Activated CD8-positive, alpha-beta T cell treated with anti-CD3 and anti-CD28 coated beads for 36 hours (primary cell): ENCODE measurements at regions not wholly inside any gene's neighbourhood (a gene's known extent, or its start where the extent isn't known, plus 50 kb on each side); places are given as distances from the start of the nearest gene placed in this dataset.

Experiments used
- ATAC-seq: fragments of 200-7000 bp; cut with Tn5 transposase; one replicate; pipeline ENCODE4 v1.10.0; 2021; ENCODE audit warnings: mild to moderate bottlenecking, moderate library complexity
- CTCF ChIA-PET: fragments of 350-600 bp; sonication (Branson Sonifier 250); formaldehyde crosslinking; loops from one replicate; lab custom pipeline; 2021; ENCODE audit warnings: antibody characterized with exemption; lab: Charles Lee
- POLR2A ChIA-PET: fragments of 350-600 bp; sonication (Branson Sonifier 250); formaldehyde crosslinking; loops from one replicate; lab custom pipeline; 2021; ENCODE audit warnings: antibody characterized with exemption; lab: Charles Lee
- DNase-seq: peaks from one replicate; pipeline ENCODE4 v3.0.0-alpha.2; 2020
- H3K27ac Mint-ChIP-seq: one replicate; pipeline ENCODE4 v1.8.0; 2021; ENCODE audit warnings: mild to moderate bottlenecking, mixed read lengths
- H3K27me3 Mint-ChIP-seq: one replicate; pipeline ENCODE4 v1.8.0; 2021; ENCODE audit warnings: mixed read lengths
- H3K36me3 Mint-ChIP-seq: one replicate; pipeline ENCODE4 v1.8.0; 2021; ENCODE audit warnings: low read depth, mixed read lengths
- H3K4me1 Mint-ChIP-seq: one replicate; pipeline ENCODE4 v1.8.0; 2021; ENCODE audit warnings: low read depth, mixed read lengths
- H3K4me3 Mint-ChIP-seq: one replicate; pipeline ENCODE4 v1.8.0; 2021; ENCODE audit warnings: mild to moderate bottlenecking, moderate library complexity, mixed read lengths
- H3K9me3 Mint-ChIP-seq: one replicate; pipeline ENCODE4 v1.8.0; 2021; ENCODE audit warnings: mixed read lengths
- intact Hi-C: fragments of 100-400 bp; cut with micrococcal nuclease; formaldehyde crosslinking; loops from one replicate; pipeline ENCODE4 v1.10.0; 2022
- TF ChIP-seq, protein P1 (sequence below): fragments of 200-600 bp; IDR thresholded peaks from one replicate; pipeline ENCODE4 v1.8.0; 2022; ENCODE audit warnings: antibody characterized with exemption, mild to moderate bottlenecking

DNA sequence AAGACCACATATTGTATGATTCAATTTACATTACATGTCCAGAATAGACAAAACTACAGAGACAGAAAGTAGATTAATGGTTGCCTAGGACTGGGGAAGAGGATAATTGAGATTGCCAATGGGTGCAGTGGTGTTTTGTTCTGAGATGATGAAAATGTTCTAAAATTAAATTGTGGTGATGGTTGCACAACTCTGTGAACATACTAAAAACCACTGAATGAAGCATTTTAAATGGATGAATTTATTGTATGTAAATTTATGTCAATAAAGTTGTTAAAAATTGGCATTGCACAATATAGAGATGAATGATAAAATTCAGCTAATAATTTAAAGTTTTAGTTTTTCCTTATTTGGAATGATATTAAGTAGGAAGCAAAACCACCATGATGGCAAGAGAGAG is 109.5 kb upstream of the NR4A3 start:
- no peaks in the 10 kb centered on the region for H3K9me3 Mint-ChIP-seq
- intact Hi-C loops = no loop called here
- H3K27me3 Mint-ChIP-seq = peaks cover 1% of the 10 kb centered on the region
- no peak for DNase-seq
- H3K4me3 Mint-ChIP-seq = no peak overlapping the region
- no peaks in the 10 kb centered on the region for H3K36me3 Mint-ChIP-seq
- POLR2A ChIA-PET = no interaction called here
- H3K27ac Mint-ChIP-seq = no peak overlapping the region
- no peak for ATAC-seq
- H3K4me1 Mint-ChIP-seq = no peaks in the 10 kb centered on the region
- CTCF ChIA-PET = interaction anchor here (1.0 kb wide), 1 partner anchor 10 kb away, joined by 3 read pairs; no protein-coding TSS in a partner anchor
- TF ChIP-seq, protein P1, sequence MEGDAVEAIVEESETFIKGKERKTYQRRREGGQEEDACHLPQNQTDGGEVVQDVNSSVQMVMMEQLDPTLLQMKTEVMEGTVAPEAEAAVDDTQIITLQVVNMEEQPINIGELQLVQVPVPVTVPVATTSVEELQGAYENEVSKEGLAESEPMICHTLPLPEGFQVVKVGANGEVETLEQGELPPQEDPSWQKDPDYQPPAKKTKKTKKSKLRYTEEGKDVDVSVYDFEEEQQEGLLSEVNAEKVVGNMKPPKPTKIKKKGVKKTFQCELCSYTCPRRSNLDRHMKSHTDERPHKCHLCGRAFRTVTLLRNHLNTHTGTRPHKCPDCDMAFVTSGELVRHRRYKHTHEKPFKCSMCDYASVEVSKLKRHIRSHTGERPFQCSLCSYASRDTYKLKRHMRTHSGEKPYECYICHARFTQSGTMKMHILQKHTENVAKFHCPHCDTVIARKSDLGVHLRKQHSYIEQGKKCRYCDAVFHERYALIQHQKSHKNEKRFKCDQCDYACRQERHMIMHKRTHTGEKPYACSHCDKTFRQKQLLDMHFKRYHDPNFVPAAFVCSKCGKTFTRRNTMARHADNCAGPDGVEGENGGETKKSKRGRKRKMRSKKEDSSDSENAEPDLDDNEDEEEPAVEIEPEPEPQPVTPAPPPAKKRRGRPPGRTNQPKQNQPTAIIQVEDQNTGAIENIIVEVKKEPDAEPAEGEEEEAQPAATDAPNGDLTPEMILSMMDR = no peak

DNA sequence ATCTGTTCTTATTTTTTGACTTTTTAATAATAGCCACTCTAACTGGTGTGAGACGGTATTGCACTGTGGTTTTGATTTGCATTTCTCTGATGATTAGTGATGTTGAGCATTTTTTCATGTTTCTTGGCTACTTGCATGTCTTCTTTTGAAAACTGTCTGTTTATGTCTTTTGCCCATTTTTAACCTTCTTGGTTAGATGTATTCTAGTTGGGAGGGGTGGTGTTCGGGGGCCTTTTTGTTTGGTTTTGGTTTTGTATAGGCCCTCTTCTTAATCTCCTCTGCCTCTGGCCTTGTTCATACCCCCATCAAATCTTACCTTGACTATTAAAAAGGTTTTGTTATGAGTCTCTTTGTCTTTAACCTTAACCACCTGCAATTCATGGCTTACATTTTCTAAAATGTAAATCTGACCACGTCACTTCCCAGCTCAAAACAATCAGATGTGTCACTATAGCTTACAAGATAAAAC is 107.8 kb upstream of the NR4A3 start:
- TF ChIP-seq, protein P1 = no peak
- ATAC-seq (peak; percentile 34), DNase-seq (no peak)
- no peak overlapping the region for H3K27ac Mint-ChIP-seq
- no peaks in the 10 kb centered on the region for H3K9me3 Mint-ChIP-seq
- no peaks in the 10 kb centered on the region for H3K36me3 Mint-ChIP-seq
- H3K4me1 Mint-ChIP-seq = no peaks in the 10 kb centered on the region
- ChIA-PET CTCF (interaction anchor here (1.4 kb wide), 1 partner anchor 314 kb away, joined by 3 read pairs; no protein-coding TSS in a partner anchor), POLR2A (no interaction called here)
- peaks cover 1% of the 10 kb centered on the region for H3K27me3 Mint-ChIP-seq
- no peak overlapping the region for H3K4me3 Mint-ChIP-seq
- intact Hi-C loops = no loop called here

DNA sequence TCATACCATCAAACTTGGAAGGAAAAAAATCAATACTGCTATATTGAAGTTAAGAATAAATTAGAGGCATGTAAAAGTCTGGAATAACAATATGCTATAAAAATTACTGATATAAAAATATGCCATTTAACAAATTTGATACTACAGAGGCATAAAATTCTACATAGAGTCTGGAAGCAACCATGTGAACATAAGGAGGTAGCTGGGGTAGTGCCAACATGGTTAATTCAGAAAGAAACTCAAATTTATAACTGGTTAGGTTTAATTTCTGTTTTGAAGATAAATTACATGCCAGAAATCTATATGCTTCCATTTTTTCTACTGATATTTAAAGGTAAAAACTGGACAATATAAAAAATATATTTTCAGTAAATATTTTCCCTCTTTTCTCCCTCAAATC is 103.1 kb upstream of the NR4A3 start:
- H3K9me3 Mint-ChIP-seq = no peaks in the 10 kb centered on the region
- CTCF ChIA-PET = no interaction called here
- ATAC-seq = no peak
- no peak overlapping the region for H3K27ac Mint-ChIP-seq
- POLR2A ChIA-PET = interaction anchor here (0.7 kb wide), 1 partner anchor 1513 kb away, joined by 3 read pairs; no protein-coding TSS in a partner anchor
- no peaks in the 10 kb centered on the region for H3K36me3 Mint-ChIP-seq
- TF ChIP-seq, protein P1 = no peak
- H3K27me3 Mint-ChIP-seq = no peaks in the 10 kb centered on the region
- no peak overlapping the region for H3K4me3 Mint-ChIP-seq
- H3K4me1 Mint-ChIP-seq = peaks cover 34% of the 10 kb centered on the region
- intact Hi-C loops = no loop called here
- DNase-seq = no peak

DNA sequence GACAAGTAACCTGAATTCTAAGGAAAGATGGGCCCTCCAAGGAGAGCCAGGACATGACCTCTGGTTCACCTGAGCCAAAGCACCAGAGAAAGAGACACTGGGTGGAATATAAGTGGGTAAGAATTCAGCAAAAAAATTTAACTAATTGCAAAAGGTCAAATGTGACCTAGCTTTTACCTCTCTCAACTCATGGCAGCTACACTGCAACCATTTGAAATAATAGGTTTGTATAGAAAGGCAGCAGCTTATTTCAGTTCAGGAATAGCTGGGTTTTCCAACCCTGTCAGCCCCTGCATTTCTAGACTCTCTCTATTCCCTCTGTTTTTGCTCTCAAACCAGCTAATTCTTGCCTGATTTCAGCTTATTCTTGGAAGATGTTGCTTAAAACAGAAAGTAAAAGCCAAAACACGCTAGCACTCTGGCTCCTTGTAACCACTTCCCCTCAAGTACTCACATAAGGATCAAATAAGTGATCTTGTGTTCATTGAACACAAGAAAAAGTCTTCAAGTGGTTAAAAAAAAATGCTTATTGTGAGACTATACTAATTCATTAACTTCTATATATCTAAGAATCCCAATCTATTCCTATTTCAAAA is 101.1 kb upstream of the NR4A3 start:
- POLR2A ChIA-PET = no interaction called here
- peak overlapping the region; percentile 83 for H3K27ac Mint-ChIP-seq
- H3K4me1 Mint-ChIP-seq = peaks cover 34% of the 10 kb centered on the region
- DNase-seq = peak; percentile 22
- no peaks in the 10 kb centered on the region for H3K36me3 Mint-ChIP-seq
- TF ChIP-seq, protein P1 = no peak
- peak overlapping the region; percentile 70 for H3K4me3 Mint-ChIP-seq
- no peaks in the 10 kb centered on the region for H3K27me3 Mint-ChIP-seq
- ATAC-seq = peak; percentile 84
- no peaks in the 10 kb centered on the region for H3K9me3 Mint-ChIP-seq
- CTCF ChIA-PET = interaction anchor here (0.8 to 1.2 kb wide), 3 partner anchors 15 to 104 kb away, joined by 3 read pairs; no protein-coding TSS in a partner anchor
- intact Hi-C loops = no loop called here

DNA sequence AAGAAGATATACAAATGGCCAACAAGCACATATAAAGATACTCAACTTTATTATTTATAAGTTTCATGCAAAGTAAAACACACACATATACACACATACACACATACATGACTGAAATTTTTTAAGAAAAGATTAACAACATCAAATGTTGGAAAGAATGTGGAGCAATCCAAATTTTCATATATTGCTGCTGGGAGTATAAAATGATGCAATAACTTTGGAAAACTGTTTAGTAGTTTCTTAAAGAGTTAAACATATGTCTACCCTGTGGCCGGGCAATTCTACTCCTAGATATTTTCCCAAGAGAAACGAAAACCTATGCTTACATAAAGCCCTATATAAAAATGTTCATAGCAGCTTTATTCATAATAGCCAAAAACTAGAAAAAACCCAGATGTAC is 99.8 kb upstream of the NR4A3 start:
- H3K36me3 Mint-ChIP-seq = no peaks in the 10 kb centered on the region
- intact Hi-C loops = no loop called here
- no peak overlapping the region for H3K4me3 Mint-ChIP-seq
- ATAC-seq = no peak
- H3K9me3 Mint-ChIP-seq = no peaks in the 10 kb centered on the region
- TF ChIP-seq, protein P1 = no peak
- peaks cover 34% of the 10 kb centered on the region for H3K4me1 Mint-ChIP-seq
- POLR2A ChIA-PET = no interaction called here
- CTCF ChIA-PET = interaction anchor here (1.3 kb wide), 1 partner anchor 10 kb away, joined by 3 read pairs; no protein-coding TSS in a partner anchor
- no peak overlapping the region for H3K27ac Mint-ChIP-seq
- H3K27me3 Mint-ChIP-seq = no peaks in the 10 kb centered on the region
- DNase-seq = no peak
